Activated CD8-positive, alpha-beta memory T cell treated with anti-CD3 and anti-CD28 coated beads for 1 hour (primary cell): ENCODE measurements at regions not wholly inside any gene's neighbourhood (a gene's known extent, or its start where the extent isn't known, plus 50 kb on each side); places are given as distances from the start of the nearest gene placed in this dataset.

Experiments
- DNase-seq, 2 donors: peaks; one replicate each; pipeline ENCODE4 v3.0.0-alpha.2; 2020; ENCODE audit warnings: low read depth in 1 of 2; ENCODE audit errors: extremely low read depth in 1 of 2

DNA sequence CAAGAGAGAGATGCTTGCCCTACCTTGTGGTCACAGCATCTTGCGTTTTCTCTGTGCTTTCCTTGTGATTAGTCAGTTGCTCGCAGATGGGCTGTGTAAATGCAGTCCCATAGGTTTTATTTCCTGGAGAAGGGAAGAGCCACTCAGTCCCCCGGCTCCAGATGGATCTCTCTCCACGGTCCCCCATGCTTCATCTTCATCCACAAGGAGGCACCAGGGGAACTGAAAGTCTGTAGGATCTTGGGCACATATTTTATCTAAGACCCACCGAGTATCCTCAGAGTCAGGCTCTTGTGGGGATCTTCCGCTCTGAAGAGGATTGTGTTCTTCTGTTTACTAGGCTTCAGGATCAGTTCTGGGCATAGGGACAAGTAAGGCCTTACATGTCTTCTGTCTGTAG, 66.8 kb upstream of the E2F8 start:
- DNase-seq: no peak

GRCh38 chr11:19306179-19306944, 65.6 kb upstream of the E2F8 start:
- no peak for DNase-seq

GRCh38 chr11:19301361-19301760, 60.6 kb upstream of the E2F8 start:
- no peak for DNase-seq

- no peak for DNase-seq
Observed at GRCh38 chr11:19294444-19294843, 53.7 kb upstream of the E2F8 start.

DNA sequence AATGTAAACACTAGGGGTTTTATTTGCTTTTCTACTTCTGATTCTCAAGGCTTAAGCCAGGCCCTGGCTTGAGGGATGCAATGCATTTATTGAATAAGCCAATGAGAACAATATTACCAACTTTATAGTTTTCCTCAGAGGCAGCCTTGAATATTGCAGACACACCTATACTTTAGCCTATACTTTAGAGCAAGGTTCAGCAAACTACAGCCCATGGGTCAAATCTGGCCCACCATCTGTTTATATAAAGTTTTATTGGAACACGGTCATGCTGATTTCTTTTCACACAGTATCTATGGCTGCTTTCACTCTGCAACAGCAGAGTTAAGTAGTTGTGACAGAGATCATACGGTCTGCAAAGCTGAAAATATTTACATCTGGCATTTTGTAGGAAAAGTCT, 50.3 kb upstream of the E2F8 start:
- no peak for DNase-seq
